ENCODE measurements at regions not wholly inside any gene's neighbourhood (a gene's known extent, or its start where the extent isn't known, plus 50 kb on each side); places are given as distances from the start of the nearest gene placed in this dataset.

- no peak for TF ChIP-seq POLR2AphosphoS5 (IDR thresholded peaks at IDR 0.05)
- no peak for TF ChIP-seq MXI1 (conservative IDR thresholded peaks at IDR 0.05; ENCODE audit: poor library complexity, severe bottlenecking)
- TF ChIP-seq, protein P1, sequence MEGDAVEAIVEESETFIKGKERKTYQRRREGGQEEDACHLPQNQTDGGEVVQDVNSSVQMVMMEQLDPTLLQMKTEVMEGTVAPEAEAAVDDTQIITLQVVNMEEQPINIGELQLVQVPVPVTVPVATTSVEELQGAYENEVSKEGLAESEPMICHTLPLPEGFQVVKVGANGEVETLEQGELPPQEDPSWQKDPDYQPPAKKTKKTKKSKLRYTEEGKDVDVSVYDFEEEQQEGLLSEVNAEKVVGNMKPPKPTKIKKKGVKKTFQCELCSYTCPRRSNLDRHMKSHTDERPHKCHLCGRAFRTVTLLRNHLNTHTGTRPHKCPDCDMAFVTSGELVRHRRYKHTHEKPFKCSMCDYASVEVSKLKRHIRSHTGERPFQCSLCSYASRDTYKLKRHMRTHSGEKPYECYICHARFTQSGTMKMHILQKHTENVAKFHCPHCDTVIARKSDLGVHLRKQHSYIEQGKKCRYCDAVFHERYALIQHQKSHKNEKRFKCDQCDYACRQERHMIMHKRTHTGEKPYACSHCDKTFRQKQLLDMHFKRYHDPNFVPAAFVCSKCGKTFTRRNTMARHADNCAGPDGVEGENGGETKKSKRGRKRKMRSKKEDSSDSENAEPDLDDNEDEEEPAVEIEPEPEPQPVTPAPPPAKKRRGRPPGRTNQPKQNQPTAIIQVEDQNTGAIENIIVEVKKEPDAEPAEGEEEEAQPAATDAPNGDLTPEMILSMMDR (IDR thresholded peaks at IDR 0.05; ENCODE audit: poor library complexity, severe bottlenecking) = no peak
- TF ChIP-seq REST (IDR thresholded peaks at IDR 0.05; ENCODE audit: borderline replicate concordance) = no peak
- no peak for TF ChIP-seq TAF1 (IDR thresholded peaks at IDR 0.05; ENCODE audit: low read depth)
- TF ChIP-seq SMC3 (conservative IDR thresholded peaks at IDR 0.05; ENCODE audit: poor library complexity) = no peak
- no peaks in the 10 kb centered on the region for H3K9me2 ChIP-seq (ENCODE audit: insufficient read depth, low read length)
- no peaks in the 10 kb centered on the region for H3K27me3 ChIP-seq (ENCODE audit: insufficient read depth, low read depth, low read length)
- H2AFZ ChIP-seq (ENCODE audit: low read depth, low read length) = no peak overlapping the region
- H3K9ac ChIP-seq (ENCODE audit: low read length) = no peak overlapping the region
- no peaks in the 10 kb centered on the region for H3K36me3 ChIP-seq (ENCODE audit: insufficient read depth, low read length)
- H3K27ac ChIP-seq (ENCODE audit: low read length) = no peak overlapping the region
- no peaks in the 10 kb centered on the region for H3K79me2 ChIP-seq (replicated peaks; ENCODE audit: insufficient read depth, low read length)
- no peak overlapping the region for H3K4me2 ChIP-seq (ENCODE audit: low read length)
- no peaks in the 10 kb centered on the region for H4K20me1 ChIP-seq (ENCODE audit: insufficient read depth)
- no peaks in the 10 kb centered on the region for H3K9me3 ChIP-seq (ENCODE audit: low read length)
- no peaks in the 10 kb centered on the region for H3F3A ChIP-seq (ENCODE audit: insufficient read depth, low read length, poor library complexity, severe bottlenecking)
- H3K4me3 ChIP-seq (ENCODE audit: low read length) = no peak overlapping the region
These were observed 307.7 kb upstream of the ARSJ start for GRCh38 chr4:114287079-114287696.

DNA sequence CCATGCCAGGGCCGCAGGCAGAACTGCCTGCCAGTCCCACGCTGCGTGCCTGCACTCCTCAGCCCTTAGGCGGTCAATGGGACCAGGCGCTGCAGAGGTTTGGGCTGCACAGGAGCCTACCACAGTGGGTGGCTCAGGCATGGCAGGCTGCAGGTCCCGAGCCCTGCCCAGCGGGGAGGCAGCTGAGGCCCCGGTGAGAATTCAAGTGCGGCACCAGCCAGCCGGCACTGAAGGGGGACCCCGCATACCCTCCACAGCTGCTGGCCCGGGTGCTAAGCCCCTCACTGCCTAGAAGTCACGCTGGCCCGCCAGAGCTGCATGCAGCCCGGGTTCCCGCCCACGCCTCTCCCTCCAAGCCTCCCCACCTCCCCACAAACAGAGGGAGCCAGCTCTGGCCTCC is 302.5 kb upstream of the UGT8 start:
- Histone ChIP-seq H3K9me3 (ENCODE audit: low read length) (no peaks in the 10 kb centered on the region), H4K20me1 (ENCODE audit: insufficient read depth) (no peaks in the 10 kb centered on the region), H3K4me2 (ENCODE audit: low read length) (no peak overlapping the region), H3F3A (ENCODE audit: insufficient read depth, low read length, poor library complexity, severe bottlenecking) (no peaks in the 10 kb centered on the region), H3K27me3 (ENCODE audit: insufficient read depth, low read depth, low read length) (no peaks in the 10 kb centered on the region), H3K9me2 (ENCODE audit: insufficient read depth, low read length) (no peaks in the 10 kb centered on the region), H3K4me3 (ENCODE audit: low read length) (no peak overlapping the region), H3K36me3 (ENCODE audit: insufficient read depth, low read length) (no peaks in the 10 kb centered on the region), H3K9ac (ENCODE audit: low read length) (no peak overlapping the region), H3K27ac (ENCODE audit: low read length) (no peak overlapping the region), H3K79me2 (replicated peaks; ENCODE audit: insufficient read depth, low read length) (no peaks in the 10 kb centered on the region), H2AFZ (ENCODE audit: low read depth, low read length) (no peak overlapping the region)
- no peak for TF ChIP-seq POLR2AphosphoS5 (IDR thresholded peaks at IDR 0.05)
- TF ChIP-seq EZH2 (IDR thresholded peaks at IDR 0.05; ENCODE audit: borderline replicate concordance, insufficient read depth, low read length, poor library complexity, severe bottlenecking) = no peak
- TF ChIP-seq RAD21 (conservative IDR thresholded peaks at IDR 0.05) = no peak
- no peak for TF ChIP-seq MXI1 (conservative IDR thresholded peaks at IDR 0.05; ENCODE audit: poor library complexity, severe bottlenecking)
- no peak for TF ChIP-seq REST (IDR thresholded peaks at IDR 0.05; ENCODE audit: borderline replicate concordance)
- TF ChIP-seq TAF1 (IDR thresholded peaks at IDR 0.05; ENCODE audit: low read depth) = no peak
- TF ChIP-seq SMC3 (conservative IDR thresholded peaks at IDR 0.05; ENCODE audit: poor library complexity) = no peak
- TF ChIP-seq, protein P1 (IDR thresholded peaks at IDR 0.05; ENCODE audit: poor library complexity, severe bottlenecking) = no peak
- TF ChIP-seq EP300 (conservative IDR thresholded peaks at IDR 0.05; ENCODE audit: poor library complexity, severe bottlenecking) = no peak
